T-cell (primary cell): ENCODE measurements at regions not wholly inside any gene's neighbourhood (a gene's known extent, or its start where the extent isn't known, plus 50 kb on each side); places are given as distances from the start of the nearest gene placed in this dataset.

Experiments
- ATAC-seq, 4 experiments: fragments of 200-7000 bp in 3 of 4; fragments of 150-1000 bp in 1 of 4; cut with Tn5 transposase; replicated peaks in 1 of 4; 1 replicate in 3 of 4; 2 replicates in 1 of 4; pipeline ENCODE4 v1.10.0; 2021; ENCODE audit warnings: moderate library complexity in 3 of 4, mild to moderate bottlenecking in 2 of 4, moderate number of reproducible peaks in 1 of 4
- CTCF ChIA-PET, 2 donors: fragments of 300-600 bp; sonication (Branson Sonifier 250); formaldehyde crosslinking; loops; one replicate each; lab custom pipeline; 2022; ENCODE audit warnings: antibody characterized with exemption in 2 of 2; lab: Charles Lee
- POLR2A ChIA-PET, 2 donors: fragments of 300-600 bp; sonication (Branson Sonifier 250); formaldehyde crosslinking; loops; one replicate each; lab custom pipeline; 2022; ENCODE audit warnings: antibody characterized with exemption in 2 of 2; lab: Charles Lee
- DNase-seq, 35 experiments: peaks; one replicate each; pipeline versions ENCODE4 v3.0.0 to v3.0.0-alpha.2; 2013 to 2023
- H3K27ac ChIP-seq: one replicate; pipeline ENCODE4 v1.5.1; 2013; ENCODE audit warnings: low read length
- H3K27me3 ChIP-seq, 2 experiments: replicated peaks in 1 of 2; 1 replicate in 1 of 2; 2 replicates in 1 of 2; pipeline versions ENCODE4 v1.6.1 to v1.7.0; 2013; ENCODE audit warnings: low read length in 1 of 2, mixed read lengths in 1 of 2; ENCODE audit not compliant: control insufficient read depth in 2 of 2, insufficient read depth in 2 of 2; ENCODE audit errors: extremely low read depth in 1 of 2
- H3K36me3 ChIP-seq, 2 donors: 1 replicate in 1 of 2; 2 replicates in 1 of 2; pipeline versions ENCODE4 v1.6.1 to v1.7.0; 2013; ENCODE audit warnings: low read length in 1 of 2; ENCODE audit not compliant: control insufficient read depth in 2 of 2, insufficient read depth in 1 of 2; ENCODE audit errors: extremely low read depth in 1 of 2
- H3K4me1 ChIP-seq, 2 experiments: 1 replicate in 1 of 2; 2 replicates in 1 of 2; pipeline versions ENCODE4 v1.6.1 to v1.7.0; 2013; ENCODE audit warnings: low read length in 2 of 2, mixed read lengths in 1 of 2; ENCODE audit not compliant: insufficient read depth in 2 of 2, control insufficient read depth in 1 of 2; ENCODE audit errors: extremely low read depth in 1 of 2
- H3K4me3 ChIP-seq, 2 donors: 1 replicate in 1 of 2; 2 replicates in 1 of 2; pipeline versions ENCODE4 v1.5.1 to v1.7.0; 2013; ENCODE audit warnings: mild to moderate bottlenecking in 2 of 2, low read length in 1 of 2, moderate library complexity in 1 of 2; ENCODE audit not compliant: control insufficient read depth in 1 of 2; ENCODE audit errors: extremely low read depth in 1 of 2
- H3K9me3 ChIP-seq: 2 replicates; pipeline ENCODE4 v1.7.0; 2013
- H3K27ac Mint-ChIP-seq, 2 donors: one replicate each; pipeline ENCODE4 v1.8.0; 2020 to 2021; ENCODE audit warnings: mild to moderate bottlenecking in 2 of 2, mixed read lengths in 2 of 2
- H3K27me3 Mint-ChIP-seq, 2 donors: one replicate each; pipeline ENCODE4 v1.8.0; 2021 to 2022; ENCODE audit warnings: mixed read lengths in 2 of 2
- H3K36me3 Mint-ChIP-seq: one replicate; pipeline ENCODE4 v1.8.0; 2021; ENCODE audit warnings: mixed read lengths
- H3K4me1 Mint-ChIP-seq, 3 donors: one replicate each; pipeline ENCODE4 v1.8.0; 2020 to 2022; ENCODE audit warnings: mixed read lengths in 3 of 3, mild to moderate bottlenecking in 1 of 3
- H3K4me3 Mint-ChIP-seq, 3 donors: one replicate each; pipeline ENCODE4 v1.8.0; 2020 to 2022; ENCODE audit warnings: mild to moderate bottlenecking in 3 of 3, mixed read lengths in 3 of 3, moderate library complexity in 3 of 3
- H3K9me3 Mint-ChIP-seq, 3 donors: one replicate each; pipeline ENCODE4 v1.8.0; 2020 to 2022; ENCODE audit warnings: mixed read lengths in 3 of 3
- WGBS: methylation state at CpG from one replicate; pipeline ENCODE4 v1.1.5; 2013; ENCODE audit warnings: missing lambda C conversion rate; ENCODE audit not compliant: insufficient coverage; 5-methylcytosine and 5-hydroxymethylcytosine counted together

DNA sequence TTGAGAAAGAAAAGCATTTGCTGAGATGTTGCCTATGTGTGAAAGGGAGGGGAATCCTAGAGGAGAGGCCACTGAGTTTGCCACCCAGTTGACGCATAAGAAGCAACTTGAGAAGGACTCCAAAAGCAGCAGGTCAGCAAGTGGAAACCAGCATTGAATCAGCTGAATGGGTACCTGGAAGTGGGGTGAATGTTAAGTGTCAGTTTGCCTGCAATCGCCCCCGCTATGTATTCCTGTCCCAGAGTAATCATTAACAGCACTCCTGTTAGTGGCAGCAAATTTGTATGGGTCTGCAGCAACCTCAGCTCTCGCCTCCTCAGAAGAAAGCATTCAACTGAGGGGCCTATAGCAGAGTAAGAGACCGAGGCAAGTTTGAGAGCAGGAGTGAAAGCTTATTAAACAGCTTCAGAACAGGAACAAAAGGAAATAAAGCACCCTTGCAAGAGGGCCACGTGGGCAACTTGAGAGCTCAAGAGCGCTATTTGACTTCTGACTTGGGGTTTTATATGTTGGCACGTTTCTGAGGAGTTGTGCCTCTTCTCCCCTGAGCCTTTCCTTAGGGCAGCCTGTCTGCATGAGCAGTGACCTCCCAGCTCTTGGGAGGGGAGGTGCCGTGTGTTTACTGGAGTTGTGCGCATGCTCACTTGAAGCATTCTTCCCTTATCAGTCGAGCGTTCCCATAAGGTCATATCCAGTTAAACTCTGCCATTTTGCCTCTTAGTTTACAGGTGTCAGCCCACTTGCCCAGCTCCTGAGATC, 122.6 kb upstream of the PHACTR1 start:
- H3K4me3 Mint-ChIP-seq, result no peak overlapping the region
- H3K27ac Mint-ChIP-seq, result no peak overlapping the region
- H3K9me3 ChIP-seq, result no peaks in the 10 kb centered on the region
- ATAC-seq (no peak), DNase-seq (no peak)
- H3K27ac ChIP-seq, result no peak overlapping the region
- no peaks in the 10 kb centered on the region for H3K36me3 Mint-ChIP-seq
- ChIA-PET CTCF (interaction anchor here in 1 of 2 donors (0.6 kb wide), 1 partner anchor 314 kb away, joined by 6 read pairs; no protein-coding TSS in a partner anchor), POLR2A (no interaction called here)
- H3K27me3 Mint-ChIP-seq, result peaks cover 3 to 6% of the 10 kb centered on the region in 2 donors
- no peaks in the 10 kb centered on the region for H3K36me3 ChIP-seq
- H3K9me3 Mint-ChIP-seq, result no peaks in the 10 kb centered on the region
- no peaks in the 10 kb centered on the region for H3K4me1 Mint-ChIP-seq
- peaks cover 0 to 3% of the 10 kb centered on the region in 2 experiments for H3K27me3 ChIP-seq
- WGBS, result 76% methylated on average over 9 of the region's 12 CpGs
- H3K4me3 ChIP-seq, result no peak overlapping the region
- no peaks in the 10 kb centered on the region for H3K4me1 ChIP-seq

DNA sequence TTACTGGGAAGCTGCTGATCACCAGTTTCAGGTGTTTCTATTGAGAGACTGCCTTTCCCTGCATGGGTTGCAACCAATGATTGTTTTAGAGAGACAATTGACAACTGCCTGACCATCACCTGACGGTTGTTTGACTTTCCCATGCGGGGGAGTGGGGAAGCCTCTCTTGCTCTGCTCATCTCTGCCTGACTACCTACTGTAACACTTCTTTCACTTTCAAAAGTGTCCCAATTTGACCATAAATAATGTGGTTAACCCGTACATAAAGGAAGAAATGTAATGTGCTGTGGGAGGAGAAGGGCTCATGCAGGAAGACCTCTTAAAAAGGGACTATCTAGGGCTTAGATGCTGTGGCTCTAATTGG, 122.1 kb upstream of the PHACTR1 start:
- H3K4me1 Mint-ChIP-seq, result no peaks in the 10 kb centered on the region
- POLR2A ChIA-PET, result no interaction called here

DNA sequence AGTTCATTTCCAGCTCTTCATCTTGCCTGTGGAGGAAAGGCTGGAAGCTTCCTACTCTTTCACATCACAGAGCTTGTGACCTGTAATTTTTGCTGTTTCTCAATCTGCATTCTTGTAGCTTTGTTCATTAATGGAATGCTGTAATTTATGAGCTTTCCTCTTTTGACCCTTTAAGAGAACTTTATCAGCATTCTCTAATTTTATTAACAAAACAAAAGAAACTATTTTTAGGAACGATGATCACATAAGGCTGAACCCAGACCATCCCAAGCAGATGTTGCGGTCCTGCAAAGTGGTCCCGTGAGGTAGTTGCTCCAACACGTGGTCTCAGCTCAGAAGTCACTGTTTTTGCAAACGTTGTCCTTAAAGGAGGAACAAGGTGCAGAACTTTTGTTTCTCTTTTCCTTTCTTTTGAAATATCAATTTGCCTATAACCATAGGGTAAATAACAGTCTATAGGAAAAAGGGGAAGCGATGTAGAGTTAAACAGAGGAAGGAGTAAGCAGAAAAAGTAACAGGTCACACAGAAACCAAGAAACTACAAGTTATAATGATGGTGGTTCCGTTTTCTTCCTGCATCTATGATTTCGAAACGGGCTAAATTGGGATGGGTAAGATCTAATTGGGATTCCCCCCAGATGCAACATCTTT, 121.3 kb upstream of the PHACTR1 start:
- H3K4me3 Mint-ChIP-seq, result no peak overlapping the region
- H3K36me3 Mint-ChIP-seq, result no peaks in the 10 kb centered on the region
- Histone ChIP-seq H3K4me1 (no peaks in the 10 kb centered on the region), H3K27me3 (no peaks in the 10 kb centered on the region), H3K9me3 (no peaks in the 10 kb centered on the region), H3K27ac (no peak overlapping the region), H3K4me3 (no peak overlapping the region), H3K36me3 (no peaks in the 10 kb centered on the region)
- DNase-seq (no peak), ATAC-seq (no peak)
- H3K9me3 Mint-ChIP-seq, result no peaks in the 10 kb centered on the region
- H3K4me1 Mint-ChIP-seq, result no peaks in the 10 kb centered on the region
- WGBS, result 66% methylated on average over 3 of the region's 9 CpGs
- no peak overlapping the region for H3K27ac Mint-ChIP-seq
- H3K27me3 Mint-ChIP-seq, result peaks cover 3 to 10% of the 10 kb centered on the region in 2 donors
- POLR2A ChIA-PET, result no interaction called here
- CTCF ChIA-PET, result no interaction called here

More for the DNA sequence above, 122.1 kb upstream of the PHACTR1 start:
- Histone ChIP-seq H3K27me3 (peaks cover 0 to 2% of the 10 kb centered on the region in 2 experiments), H3K36me3 (no peaks in the 10 kb centered on the region), H3K4me3 (no peak overlapping the region), H3K27ac (no peak overlapping the region), H3K9me3 (no peaks in the 10 kb centered on the region), H3K4me1 (no peaks in the 10 kb centered on the region)
- ATAC-seq (no peak), DNase-seq (no peak)
- Mint-ChIP-seq H3K4me3 (no peak overlapping the region), H3K9me3 (no peaks in the 10 kb centered on the region), H3K27me3 (peaks cover 3 to 6% of the 10 kb centered on the region in 2 donors), H3K36me3 (no peaks in the 10 kb centered on the region), H3K27ac (no peak overlapping the region)
- 0% methylated on average over 1 of the region's 3 CpGs for whole genome bisulfite sequencing
- CTCF ChIA-PET, result no interaction called here

DNA sequence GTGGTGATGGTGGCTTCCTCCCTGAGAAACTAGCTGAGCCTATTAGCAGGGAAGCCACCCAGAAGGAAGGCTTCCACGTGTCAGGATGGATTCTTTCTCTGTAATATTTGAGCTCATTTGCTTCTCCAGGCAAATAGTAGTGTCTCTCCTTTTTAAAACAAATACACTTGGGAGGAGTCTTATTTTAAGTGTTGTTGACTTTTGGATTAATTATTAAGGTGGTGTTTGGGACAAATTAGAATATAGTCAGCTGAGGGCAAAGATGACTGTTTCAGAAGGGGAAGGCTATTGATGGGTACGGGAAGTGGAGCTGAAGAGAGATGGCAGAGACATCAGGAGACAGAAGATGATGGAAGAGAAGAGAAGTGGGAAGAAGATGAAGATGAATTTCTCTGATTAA, 119.8 kb upstream of the PHACTR1 start:
- CTCF ChIA-PET, result no interaction called here
- no peak overlapping the region for H3K27ac Mint-ChIP-seq
- POLR2A ChIA-PET, result no interaction called here

DNA sequence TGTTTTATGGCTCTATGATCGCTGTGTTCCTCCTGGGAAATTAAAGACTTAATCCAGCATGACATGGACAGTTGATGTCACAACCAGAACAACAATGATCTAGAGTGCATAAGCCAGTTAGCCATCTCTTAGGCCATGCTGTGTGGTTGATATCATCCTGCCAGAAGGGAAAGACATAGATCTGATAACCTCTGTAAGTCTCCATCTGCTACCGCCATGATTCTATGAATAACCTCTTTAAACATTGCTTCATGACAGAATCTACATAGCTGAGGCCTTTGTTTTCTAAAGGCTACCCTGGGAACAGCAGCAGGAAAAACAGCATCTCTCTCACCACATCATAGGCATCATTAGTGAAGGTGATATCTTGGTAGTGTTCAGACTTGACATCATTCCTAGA, 117.6 kb upstream of the PHACTR1 start:
- no peaks in the 10 kb centered on the region for H3K36me3 ChIP-seq
- no peaks in the 10 kb centered on the region for H3K27me3 ChIP-seq
- POLR2A ChIA-PET, result no interaction called here
- no peaks in the 10 kb centered on the region for H3K9me3 ChIP-seq
- CTCF ChIA-PET, result no interaction called here
- no peak overlapping the region for H3K4me3 Mint-ChIP-seq
- H3K4me1 Mint-ChIP-seq, result no peaks in the 10 kb centered on the region
- 83% methylated on average over 1 of the region's 2 CpGs for WGBS
- H3K9me3 Mint-ChIP-seq, result no peaks in the 10 kb centered on the region
- no peak overlapping the region for H3K27ac ChIP-seq
- DNase-seq, result no peak
- no peak for ATAC-seq
- no peak overlapping the region for H3K4me3 ChIP-seq
- H3K27ac Mint-ChIP-seq, result no peak overlapping the region
- H3K27me3 Mint-ChIP-seq, result peaks cover 12 to 17% of the 10 kb centered on the region in 2 donors
- H3K36me3 Mint-ChIP-seq, result no peaks in the 10 kb centered on the region
- H3K4me1 ChIP-seq, result no peaks in the 10 kb centered on the region

More for the DNA sequence above, 119.8 kb upstream of the PHACTR1 start:
- ATAC-seq (no peak), DNase-seq (no peak)
- Histone ChIP-seq H3K4me1 (no peaks in the 10 kb centered on the region), H3K4me3 (no peak overlapping the region), H3K27me3 (no peaks in the 10 kb centered on the region), H3K9me3 (no peaks in the 10 kb centered on the region), H3K27ac (no peak overlapping the region), H3K36me3 (no peaks in the 10 kb centered on the region)
- Mint-ChIP-seq H3K4me1 (no peaks in the 10 kb centered on the region), H3K27me3 (peaks cover 9 to 17% of the 10 kb centered on the region in 2 donors), H3K9me3 (no peaks in the 10 kb centered on the region), H3K36me3 (no peaks in the 10 kb centered on the region), H3K4me3 (no peak overlapping the region)
- no CpG with 5 or more reads among the region's 2 CpGs for WGBS

DNA sequence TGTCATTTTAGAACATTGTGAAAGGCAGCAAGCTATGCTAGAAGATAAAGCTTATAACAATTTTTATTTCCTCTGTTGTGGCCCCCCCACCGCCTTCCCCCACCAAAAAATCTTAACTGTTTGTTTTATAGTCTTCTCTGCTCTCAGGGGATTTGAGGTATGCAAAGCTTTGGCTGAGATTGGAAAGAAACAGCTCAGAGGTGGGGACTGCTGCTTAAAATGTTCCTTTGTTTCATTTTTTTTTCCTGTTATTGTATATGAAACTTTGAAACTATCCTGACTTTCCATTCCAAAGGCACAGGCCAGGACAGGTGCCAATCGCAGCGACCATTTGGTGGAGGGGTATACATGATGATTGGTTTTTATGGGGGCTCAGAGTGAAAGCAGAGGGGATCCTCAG, 114.7 kb upstream of the PHACTR1 start:
- H3K27ac ChIP-seq, result no peak overlapping the region
- no peaks in the 10 kb centered on the region for H3K36me3 ChIP-seq
- WGBS, result no CpG with 5 or more reads among the region's 3 CpGs
- no peaks in the 10 kb centered on the region for H3K9me3 ChIP-seq
- H3K27ac Mint-ChIP-seq, result no peak overlapping the region
- peaks cover 13 to 19% of the 10 kb centered on the region in 2 donors for H3K27me3 Mint-ChIP-seq
- H3K36me3 Mint-ChIP-seq, result no peaks in the 10 kb centered on the region
- peaks cover 0 to 2% (median 0%) of the 10 kb centered on the region in 3 donors for H3K4me1 Mint-ChIP-seq
- no peak overlapping the region for H3K4me3 Mint-ChIP-seq
- H3K4me3 ChIP-seq, result no peak overlapping the region
- no peaks in the 10 kb centered on the region for H3K4me1 ChIP-seq
- DNase-seq (no peak), ATAC-seq (no peak)
- POLR2A ChIA-PET, result interaction anchor here in 1 of 2 donors (0.7 kb wide), 1 partner anchor 15 kb away, joined by 3 read pairs; no protein-coding TSS in a partner anchor
- H3K9me3 Mint-ChIP-seq, result no peaks in the 10 kb centered on the region
- CTCF ChIA-PET, result no interaction called here
- H3K27me3 ChIP-seq, result peaks cover 0 to 4% of the 10 kb centered on the region in 2 experiments
